ENCODE measurements at regions not wholly inside any gene's neighbourhood (a gene's known extent, or its start where the extent isn't known, plus 50 kb on each side); places are given as distances from the start of the nearest gene placed in this dataset.

DNA sequence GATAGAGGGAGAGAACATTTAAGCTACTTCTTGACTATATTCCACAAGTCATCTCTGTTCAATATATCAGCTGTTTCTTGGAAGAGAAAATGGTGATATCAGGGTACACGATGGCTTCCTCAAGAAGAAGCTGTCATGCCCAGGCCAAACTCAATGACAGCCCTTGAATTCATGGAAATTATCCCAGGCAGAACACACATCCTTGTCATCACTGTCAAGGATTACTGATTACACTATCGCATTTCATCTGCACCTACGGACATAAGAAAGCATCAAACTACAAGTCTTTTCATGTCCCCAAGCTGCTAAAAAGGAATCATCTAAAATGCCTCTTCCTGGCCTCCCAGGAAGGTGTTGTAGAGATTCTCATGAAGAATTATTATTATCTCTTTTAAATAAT is 165.2 kb upstream of the SLC7A11 start:
- TF ChIP-seq, protein P1, sequence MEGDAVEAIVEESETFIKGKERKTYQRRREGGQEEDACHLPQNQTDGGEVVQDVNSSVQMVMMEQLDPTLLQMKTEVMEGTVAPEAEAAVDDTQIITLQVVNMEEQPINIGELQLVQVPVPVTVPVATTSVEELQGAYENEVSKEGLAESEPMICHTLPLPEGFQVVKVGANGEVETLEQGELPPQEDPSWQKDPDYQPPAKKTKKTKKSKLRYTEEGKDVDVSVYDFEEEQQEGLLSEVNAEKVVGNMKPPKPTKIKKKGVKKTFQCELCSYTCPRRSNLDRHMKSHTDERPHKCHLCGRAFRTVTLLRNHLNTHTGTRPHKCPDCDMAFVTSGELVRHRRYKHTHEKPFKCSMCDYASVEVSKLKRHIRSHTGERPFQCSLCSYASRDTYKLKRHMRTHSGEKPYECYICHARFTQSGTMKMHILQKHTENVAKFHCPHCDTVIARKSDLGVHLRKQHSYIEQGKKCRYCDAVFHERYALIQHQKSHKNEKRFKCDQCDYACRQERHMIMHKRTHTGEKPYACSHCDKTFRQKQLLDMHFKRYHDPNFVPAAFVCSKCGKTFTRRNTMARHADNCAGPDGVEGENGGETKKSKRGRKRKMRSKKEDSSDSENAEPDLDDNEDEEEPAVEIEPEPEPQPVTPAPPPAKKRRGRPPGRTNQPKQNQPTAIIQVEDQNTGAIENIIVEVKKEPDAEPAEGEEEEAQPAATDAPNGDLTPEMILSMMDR (IDR thresholded peaks at IDR 0.05): no peak
- no peak for TF ChIP-seq POLR2A (IDR thresholded peaks at IDR 0.05)

Measured in uterus (tissue), 2 donors.